Mammary epithelial cell (primary cell): ENCODE measurements at regions not wholly inside any gene's neighbourhood (a gene's known extent, or its start where the extent isn't known, plus 50 kb on each side); places are given as distances from the start of the nearest gene placed in this dataset.

ENCODE experiments used
- CTCF ChIP-seq, 2 donors: IDR thresholded peaks in 1 of 2; conservative IDR thresholded peaks in 1 of 2; 2 replicates each; pipeline ENCODE4 v1.5.1; 2011 to 2012; ENCODE audit warnings: inconsistent platforms in 2 of 2, low read length in 2 of 2, mild to moderate bottlenecking in 2 of 2, control low read depth in 1 of 2, low read depth in 1 of 2; ENCODE audit not compliant: insufficient read depth in 1 of 2; ENCODE audit errors: extremely low read depth in 1 of 2
- EZH2 ChIP-seq: IDR thresholded peaks from 2 replicates; pipeline ENCODE4 v1.6.1; 2012; ENCODE audit warnings: low read length, inconsistent platforms, borderline replicate concordance

GRCh38 chr7:42734568-42734967 lies 177.3 kb downstream of the C7orf25 start:
- TF ChIP-seq CTCF (conservative IDR thresholded peaks at IDR 0.05 in 1 of 2, IDR thresholded peaks at IDR 0.05 in 1 of 2; ENCODE audit: extremely low read depth in 1 of 2, insufficient read depth in 1 of 2, low read depth in 1 of 2, low read length in 2 of 2) (no peak), EZH2 (no peak)
